Stimulated activated CD4-positive, alpha-beta T cell treated with anti-CD3 and anti-CD28 coated beads, TNF-alpha, amount 100 ng/mL, for 48 hours (primary cell): ENCODE measurements at regions not wholly inside any gene's neighbourhood (a gene's known extent, or its start where the extent isn't known, plus 50 kb on each side); places are given as distances from the start of the nearest gene placed in this dataset.

ENCODE experiments used
- DNase-seq, 3 donors: peaks; one replicate each; pipeline ENCODE4 v3.0.0-alpha.2; 2020; ENCODE audit warnings: low read depth in 3 of 3

DNA sequence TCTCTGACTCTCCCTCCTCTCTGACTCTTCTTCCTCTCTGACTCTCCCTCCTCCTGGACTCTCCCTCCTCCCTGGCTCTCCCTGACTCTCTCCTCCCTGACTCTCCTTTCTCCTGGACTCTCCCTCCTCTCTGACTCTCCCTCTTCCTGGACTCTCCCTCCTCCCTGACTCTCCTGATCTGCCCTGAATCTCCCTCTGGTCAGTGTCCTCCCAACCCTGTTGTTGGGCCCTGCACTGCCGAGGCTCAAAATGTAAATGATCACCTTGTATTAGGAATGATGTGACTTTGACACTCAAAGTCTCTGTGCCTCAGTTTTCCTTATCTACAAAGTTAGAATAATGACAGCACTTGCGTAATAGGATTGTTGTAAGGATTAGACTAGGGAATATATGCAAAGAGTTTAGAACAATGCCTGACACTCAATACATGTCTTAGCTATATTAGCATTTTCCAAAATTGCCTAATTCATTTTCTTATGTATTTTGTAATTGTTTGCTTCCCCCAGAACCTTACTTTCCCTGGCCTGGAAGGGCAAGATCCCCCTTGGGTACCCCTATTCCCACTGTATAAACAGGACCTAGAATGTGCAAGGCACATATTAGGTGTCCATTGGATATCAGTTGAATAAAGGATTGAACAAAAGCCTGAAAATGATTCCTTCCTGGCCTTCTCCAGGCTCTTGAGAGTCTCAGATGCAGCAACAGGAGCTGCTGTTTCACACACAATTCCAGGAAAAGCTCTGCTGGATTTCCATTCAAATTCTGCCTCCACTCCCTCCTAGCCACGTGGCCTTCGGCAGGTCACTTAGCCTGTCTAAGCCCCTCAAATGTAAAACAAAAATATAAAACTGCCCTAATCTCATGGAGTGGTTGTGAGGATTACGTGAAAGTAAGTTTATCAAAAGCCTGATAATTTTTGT is 170.1 kb downstream of the INHBB start:
- DNase-seq, result no peak

DNA sequence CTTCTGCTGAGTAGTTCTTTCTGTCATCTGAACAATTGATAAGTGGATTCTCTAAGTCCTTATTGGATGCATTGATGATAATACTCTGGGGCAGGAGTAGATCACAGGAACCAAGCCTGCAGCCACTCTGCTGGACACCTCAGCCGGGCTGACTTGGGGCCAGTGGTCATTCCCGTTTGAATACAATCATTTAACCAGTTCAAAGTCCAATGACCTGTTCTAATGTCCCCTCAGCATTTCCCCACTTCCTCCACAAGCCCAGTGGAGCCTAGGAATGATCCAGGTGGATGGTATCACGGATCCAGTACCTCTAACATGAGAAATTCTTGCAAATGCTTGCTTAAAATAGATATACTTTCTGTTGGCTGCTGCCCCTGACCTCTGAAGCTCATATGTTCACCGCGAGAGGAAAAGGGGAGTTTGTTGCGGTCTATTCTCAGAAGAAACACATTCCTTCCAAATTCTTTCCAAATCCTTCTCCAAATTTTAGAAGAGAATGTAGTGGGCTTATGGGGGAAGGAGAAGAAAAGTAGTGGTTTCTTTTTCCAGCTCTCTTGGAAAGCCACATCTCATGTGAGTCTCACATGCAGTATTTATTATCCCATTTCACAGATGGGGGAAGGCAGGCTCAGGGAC is 170.9 kb downstream of the INHBB start:
- no peak for DNase-seq

DNA sequence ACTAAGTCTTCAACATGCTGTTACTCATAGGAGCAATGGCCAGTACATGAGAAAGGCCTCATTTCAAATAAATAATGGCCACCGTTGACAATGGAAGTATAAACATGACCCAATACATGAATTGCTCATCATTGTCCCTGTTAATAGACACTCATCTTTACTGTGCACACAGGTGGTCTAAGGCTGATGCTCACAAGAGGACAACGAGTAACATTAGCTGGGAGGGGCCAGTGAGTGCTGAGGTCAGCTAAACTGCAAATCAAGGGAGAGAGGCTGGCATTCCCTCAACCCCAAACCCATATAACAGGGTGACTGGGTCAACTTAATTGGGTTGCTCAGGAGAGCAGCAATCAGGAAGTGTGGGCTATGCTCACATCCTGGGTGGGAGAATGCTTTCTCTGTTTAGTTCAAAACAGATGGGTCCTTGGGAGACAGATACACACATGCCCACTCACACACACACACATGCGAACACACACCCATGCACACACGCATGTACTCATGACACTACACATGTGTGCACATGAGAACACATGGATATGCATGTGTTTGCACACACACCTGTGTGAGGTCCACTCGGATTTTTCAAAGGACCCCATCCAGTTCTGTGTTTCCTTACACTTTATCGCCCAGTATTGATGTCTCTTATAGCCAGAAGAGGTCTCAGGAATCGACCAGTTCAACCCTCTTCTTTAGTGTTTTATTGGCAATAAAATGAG is 172.0 kb downstream of the INHBB start:
- DNase-seq, result no peak

DNA sequence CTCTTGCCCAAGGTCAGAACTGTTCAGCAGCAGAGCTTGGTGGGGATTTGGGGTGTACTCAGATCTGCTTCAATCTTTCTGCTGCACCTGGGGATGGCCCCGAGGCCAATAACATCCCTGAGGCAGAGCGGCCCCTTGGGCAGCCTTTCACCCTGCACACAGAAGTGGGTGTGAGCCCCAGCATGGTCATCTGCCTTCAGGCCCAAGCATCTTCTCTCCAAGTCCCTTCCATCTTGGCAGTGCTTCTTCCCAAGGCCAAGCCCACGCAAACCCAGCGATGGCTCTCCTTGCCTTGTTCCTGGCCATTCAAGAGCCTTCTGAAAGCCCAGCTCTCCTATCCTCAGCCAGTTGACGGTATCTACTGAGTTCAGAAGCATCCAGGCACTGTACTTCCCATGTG is 172.9 kb downstream of the INHBB start:
- DNase-seq, result no peak

DNA sequence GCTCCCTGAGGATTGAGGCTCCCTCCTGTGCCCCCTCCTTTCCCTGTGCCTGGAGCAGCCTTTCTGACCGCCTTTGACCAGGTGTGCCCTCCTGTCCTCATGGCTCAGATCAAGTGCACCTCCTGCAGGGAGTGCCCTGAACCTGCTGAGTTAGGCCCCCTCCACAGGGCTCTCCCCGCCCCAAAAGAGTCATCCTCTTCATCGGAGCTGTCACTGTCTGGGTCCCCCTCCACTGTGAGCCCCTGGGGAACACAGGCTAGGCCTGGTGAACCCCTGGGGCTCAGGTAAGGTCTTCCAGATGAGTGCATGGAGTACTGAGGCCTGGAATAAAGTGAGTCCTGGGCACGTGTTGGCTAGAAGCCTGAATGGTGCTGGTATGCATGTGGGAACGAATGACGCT is 173.5 kb downstream of the INHBB start:
- DNase-seq, result no peak

DNA sequence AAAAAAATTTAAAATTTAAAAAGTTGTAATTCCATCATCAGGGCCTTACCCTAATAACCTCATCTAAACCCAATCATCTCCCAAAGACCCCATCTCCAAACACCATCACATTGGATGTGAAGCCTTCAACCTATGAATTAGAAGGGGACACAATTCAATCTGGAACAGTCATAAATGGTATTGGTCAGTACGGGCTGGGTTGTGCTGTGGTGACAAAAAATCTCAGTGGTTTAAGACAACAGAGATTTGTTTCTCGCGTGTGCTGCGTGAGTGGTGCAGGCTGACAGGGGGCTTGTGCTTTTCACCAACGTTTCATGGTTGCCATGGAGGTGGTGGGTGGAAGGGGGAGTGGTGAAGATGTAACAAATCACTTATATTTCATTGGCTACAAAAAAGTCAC is 174.5 kb downstream of the INHBB start:
- no peak for DNase-seq

DNA sequence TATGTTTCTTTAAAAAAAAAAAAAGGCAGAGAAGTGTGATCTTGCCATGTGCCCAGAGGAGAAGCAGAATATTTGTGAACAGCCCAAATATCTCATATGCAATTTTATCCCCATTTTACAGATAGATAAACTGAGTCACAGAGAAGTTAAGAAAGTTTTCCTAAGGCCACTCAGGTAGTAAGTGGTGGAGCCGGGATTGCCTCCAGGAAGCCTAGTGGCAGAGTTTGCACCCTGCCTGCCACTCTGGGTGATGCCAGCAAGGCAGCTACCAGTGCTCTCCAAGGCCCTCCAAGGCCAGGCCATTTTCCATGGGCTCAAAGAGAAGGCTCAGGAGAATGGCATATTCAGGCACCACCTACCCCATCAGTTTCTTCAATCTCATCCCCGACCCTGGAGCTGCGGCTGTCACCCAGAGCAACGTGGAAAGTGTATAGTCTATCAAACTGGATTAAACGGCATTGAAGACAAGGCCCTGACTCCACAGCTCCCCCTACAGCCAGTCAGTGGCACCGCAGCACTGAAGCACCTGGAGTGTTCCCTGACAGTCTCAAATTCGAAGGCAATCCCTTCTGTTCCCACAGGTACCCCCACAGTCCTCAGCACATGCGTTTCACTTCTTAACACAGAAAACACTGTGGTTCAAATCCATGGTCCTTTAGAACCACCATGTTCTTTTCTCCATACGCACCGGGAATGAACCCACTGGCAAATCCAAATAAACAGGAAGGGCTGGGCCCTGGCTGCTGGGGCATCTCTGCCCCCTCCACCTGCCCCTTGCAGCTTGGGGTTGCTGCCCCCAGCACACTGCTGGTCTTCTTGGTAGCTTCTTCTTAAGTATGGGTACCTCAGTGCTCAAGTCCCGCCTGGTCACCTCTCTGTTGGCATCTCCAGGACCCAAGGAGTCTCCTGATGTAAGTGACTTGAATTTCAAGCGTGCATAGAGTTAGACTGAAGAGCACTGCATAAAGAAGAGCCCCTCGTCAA is 175.3 kb downstream of the INHBB start:
- DNase-seq, result peak in 2 of 3 donors; percentile 4 to 12

DNA sequence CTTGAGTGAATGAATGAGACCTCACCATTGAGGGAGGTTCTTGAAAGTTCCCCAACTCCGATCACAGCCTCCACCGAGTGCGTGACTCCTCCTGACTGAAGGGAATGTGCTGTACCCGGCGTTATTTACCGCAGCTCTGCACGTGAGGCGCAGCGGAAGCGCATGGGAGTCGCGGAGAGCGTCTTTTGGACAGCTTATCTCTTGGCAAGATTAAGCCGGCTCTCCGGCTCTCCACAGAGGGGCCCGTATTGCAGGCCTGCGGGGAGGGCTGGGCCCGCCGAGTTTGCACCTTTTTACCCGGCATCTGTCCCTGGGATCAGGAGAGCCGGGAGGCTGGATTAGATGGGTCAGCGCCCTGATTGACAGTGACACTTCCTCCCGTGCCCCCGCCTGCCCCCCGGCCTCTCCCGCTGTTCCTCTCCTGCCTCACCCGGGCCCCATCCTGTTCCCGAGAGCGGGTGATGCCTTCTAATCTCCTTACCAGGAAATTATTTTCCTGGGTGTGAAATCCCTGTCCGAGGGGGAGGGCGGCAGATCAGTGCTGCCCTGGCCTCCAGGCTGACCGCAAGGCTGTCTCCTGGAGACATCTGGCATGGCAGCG is 176.3 kb downstream of the INHBB start:
- DNase-seq, result no peak

DNA sequence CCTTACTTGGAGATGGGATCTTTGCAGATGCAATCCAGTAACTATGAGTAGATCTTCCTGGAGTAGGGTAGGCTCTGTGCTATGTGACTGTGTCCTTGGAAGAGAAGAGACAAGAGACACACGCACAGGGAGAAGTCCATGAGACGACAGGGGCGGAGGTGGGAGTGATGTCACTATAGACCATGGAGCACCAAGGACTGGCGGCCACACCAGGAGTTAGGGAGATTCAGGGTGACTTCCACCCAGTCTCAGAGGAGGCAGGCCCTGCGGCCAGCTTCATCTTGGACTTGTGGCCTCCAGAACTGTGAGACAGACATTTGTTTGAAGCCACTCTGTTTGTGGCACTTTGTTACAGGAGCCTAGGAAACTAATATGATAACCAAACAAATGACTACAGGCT is 177.8 kb downstream of the INHBB start:
- no peak for DNase-seq

DNA sequence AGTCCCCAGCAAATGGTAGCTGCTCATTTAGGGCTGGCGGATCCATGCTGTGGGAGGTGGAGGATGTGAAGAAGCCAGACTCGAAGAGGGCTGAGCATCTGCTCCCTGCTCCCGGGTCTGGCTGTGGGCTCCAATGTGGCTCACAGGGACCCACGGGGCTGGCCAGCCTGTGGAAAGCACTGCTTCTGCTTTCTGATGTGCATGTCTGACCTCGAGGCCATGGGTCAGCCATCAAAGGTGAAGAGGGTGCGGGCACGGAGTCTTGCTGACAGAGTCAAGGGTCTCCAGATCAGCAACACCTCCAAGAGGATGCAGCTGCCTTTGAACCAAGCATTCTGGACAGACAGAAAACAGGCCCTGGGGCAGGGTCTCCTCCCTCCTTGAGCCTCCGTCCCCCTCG is 178.2 kb downstream of the INHBB start:
- DNase-seq, result no peak

DNA sequence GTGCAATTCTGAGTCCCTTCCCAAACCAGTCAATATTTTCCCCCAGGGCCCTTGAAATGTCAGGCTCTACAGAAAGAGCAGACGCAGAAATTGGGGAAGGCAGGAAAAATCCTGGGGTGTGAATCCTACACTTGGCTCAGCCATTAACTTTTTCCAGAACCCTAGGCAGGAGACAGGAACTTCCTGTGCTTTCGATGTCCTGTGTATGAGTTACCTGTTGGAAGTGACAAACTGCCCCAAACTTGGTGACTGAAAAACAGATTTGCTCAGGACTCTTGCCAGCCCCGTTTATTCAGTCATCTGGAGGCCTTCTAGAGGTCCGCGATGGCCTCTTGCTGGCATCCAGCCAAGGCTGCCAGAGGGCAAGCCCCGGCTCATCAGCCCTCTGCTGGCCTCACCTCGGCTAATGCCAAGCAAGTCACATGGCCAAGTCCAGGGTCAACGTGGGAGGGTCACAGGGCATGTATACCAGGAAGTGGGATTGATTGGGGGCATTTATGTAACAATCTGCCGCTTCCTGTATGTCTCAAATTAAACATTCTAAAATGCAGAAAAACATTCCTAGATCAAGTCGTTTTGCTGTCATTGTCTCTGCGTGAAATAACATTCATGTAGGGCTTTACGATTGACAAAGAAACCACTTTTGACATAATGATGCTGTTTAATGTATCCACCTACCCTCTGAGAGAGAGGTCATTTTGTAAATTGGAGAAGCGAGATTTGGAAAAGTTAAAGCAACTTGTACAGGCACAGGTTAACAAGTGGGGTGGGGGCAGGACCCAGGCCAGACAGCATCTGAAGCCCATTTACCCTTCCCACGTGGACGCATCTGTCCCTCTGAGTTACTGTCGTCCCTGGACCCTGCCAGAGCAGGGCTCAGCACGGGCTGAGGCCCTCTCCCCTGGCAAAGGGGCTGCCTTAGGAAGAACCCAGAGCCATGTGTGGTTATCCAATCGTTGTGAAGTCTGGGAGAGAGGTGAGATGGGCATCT is 179.4 kb downstream of the INHBB start:
- no peak for DNase-seq

DNA sequence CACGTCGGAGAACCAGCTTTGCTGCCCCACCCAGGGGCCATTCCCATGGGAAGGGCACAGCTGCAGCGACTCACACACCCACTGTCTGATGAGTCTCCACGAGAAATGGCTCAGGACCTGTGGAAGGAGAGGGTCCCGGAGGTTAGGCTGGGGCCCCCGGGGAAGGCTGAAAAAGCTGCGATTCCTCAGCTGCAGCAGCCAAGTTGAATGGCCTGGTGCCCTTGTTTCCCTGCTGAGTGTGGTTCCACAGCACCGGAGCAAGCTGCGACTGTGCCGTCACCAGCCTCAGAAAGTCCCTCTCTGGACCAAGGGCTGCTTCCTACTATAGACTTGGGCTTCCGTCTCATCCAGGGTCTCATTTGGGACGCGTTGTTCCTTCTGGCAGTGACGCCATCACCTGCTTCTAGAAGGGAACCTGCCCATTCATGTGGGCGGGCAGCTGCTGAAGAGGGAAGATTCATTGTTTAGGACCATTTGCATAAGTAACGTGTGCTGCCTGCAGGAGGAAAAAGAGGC is 180.2 kb downstream of the INHBB start:
- no peak for DNase-seq

DNA sequence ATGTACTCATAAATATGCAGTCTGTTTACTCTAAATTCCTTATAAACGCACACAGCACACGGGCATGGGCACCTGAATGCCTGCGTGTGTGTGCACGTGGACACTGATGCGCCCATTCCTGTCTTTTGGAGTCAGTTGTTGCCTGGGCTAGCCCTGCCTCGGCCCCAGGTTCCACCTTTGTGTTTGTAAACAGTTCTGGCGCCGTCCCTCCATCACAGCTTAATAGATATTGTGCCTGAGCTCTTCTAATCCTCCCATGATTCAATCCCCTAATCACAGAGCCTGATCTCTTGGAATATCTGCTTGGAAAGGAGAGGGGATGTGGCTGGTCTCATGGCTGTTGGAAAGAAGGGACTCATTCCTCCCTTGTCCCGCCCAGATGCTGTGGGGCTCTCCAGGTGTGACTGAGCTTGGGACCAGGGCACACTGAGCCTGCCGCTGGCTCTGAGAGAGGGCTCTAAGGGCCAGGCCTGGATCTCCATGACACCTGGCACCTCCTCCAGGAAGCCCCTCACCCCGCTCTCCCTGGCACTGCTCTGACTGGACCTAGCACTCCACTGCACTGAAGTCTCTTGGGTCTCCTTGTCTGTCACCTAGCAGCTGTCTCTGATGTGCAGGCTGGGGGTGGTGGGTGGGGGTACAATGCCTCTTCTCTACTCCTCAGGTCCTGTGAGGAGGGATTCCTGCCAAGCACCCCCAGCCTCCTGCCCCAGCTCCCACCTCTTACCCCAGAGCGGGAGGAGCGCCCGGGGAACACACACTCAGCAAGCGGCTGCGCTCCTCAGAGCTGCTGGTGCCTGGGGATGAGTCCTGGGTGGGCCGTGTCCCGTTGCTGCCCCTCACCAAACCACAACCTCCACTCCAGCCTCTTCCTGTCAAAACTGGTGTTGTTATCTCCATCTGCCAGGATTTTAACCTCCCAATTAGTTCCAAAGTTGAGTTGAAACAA is 181.3 kb downstream of the INHBB start:
- no peak for DNase-seq

DNA sequence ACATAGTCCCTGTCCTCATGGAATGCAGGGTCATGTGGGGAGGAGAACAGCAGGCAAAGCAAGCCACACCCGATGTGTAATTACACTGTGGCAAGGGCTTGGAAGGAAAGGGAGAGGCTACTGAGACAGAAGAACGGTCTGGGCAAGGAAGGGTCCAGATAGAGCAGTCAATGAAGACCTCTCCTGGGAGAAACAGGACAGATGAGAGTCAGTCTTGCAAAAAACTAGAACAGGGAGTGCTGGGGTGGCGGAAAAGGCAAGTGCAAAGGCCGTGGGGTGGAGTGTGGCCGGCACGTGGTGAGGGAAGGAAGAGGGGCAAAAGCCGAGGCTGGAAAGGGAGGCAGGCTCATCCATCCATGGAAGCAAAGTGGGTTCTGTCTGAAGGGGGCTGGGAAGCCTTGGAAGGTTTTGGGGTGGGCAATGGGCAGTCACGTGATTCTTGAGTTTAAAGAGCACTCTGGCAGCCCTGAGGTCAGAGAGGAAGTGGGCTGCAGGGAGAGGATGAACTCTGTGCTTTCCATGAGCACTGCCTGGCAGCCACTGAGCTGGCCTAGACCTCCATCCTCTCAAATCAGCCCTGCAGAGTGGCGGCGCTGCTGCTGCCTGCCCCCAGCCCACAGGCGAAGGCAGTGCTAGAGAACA is 182.2 kb downstream of the INHBB start:
- DNase-seq, result no peak

DNA sequence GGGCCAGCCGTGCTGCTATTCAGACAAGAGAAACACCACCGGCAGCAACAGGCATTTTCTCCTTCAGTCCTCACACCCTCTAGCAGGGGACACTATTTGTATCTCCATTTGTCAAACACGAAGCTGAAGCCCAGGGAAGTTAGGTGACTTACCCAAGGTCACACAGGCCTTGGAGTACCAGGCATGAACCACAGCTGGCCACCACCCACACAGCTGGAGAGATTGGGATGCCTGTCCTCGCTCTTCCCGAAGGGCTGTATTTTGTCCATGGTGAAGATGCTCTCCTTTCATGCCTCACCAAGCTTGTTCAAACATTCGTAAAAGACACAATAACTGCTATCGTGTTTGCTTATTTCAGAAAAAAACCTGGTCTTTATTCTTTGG is 182.7 kb downstream of the INHBB start:
- no peak for DNase-seq

DNA sequence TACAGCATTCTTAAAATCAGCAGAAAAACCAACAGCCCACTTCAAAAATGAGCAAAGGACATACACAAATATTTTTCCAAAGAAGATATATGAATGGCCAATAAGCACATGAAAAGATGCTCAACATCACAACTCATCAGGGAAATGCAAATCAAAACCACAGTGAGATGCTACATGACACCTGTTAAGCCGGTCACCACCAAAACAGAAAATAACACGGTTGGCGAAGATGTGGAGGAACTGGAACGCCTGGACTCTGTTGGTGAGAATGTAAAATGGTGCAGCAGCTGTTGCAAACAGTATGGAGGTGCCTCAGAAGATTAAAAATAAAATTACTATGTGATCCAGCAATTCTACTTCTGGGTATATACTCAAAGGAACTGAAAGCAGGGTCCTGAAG is 184.8 kb downstream of the INHBB start:
- DNase-seq, result no peak

DNA sequence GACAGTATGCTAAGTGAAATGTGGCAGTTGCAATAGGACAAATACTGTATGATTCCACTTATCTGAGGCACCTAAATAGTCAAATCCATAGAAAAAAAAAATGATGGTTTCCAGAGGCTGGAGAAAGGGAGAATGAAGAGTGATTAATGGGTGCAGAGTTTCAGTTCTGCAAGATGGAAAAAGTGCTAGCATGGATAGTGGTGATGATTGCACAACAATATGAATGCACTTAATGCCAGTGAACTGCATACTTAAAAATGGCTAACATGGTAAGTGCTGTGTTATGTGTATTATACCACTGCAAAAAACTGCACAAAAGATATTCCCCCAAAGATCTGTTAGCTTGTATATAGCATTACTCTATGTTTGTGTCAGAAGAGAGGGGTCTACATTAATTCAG is 185.4 kb downstream of the INHBB start:
- no peak for DNase-seq
